AG04450 (cell line): ENCODE measurements at regions not wholly inside any gene's neighbourhood (a gene's known extent, or its start where the extent isn't known, plus 50 kb on each side); places are given as distances from the start of the nearest gene placed in this dataset.

Experiments
- CTCF ChIA-PET: fragments of 300-600, 350-600 bp; formaldehyde crosslinking; extraction: SDS; loops from one replicate; lab custom pipeline; 2022; ENCODE audit warnings: antibody characterized with exemption, inconsistent platforms; lab: Charles Lee
- POLR2A ChIA-PET: fragments of 350-600 bp; formaldehyde crosslinking; extraction: SDS; loops from one replicate; lab custom pipeline; 2021; ENCODE audit warnings: antibody characterized with exemption, inconsistent platforms; lab: Yijun Ruan, JAX
- DNase-seq: peaks from one replicate; pipeline ENCODE4 v3.0.0-alpha.2; 2011; ENCODE audit warnings: low read depth, low spot score
- H3K27ac ChIP-seq: one replicate; pipeline ENCODE4 v1.5.1; 2012; ENCODE audit warnings: low read depth, low read length, control low read depth
- H3K27me3 ChIP-seq: one replicate; pipeline ENCODE4 v1.6.0; 2012; ENCODE audit warnings: low read length; ENCODE audit not compliant: control insufficient read depth, insufficient read depth
- H3K4me3 ChIP-seq: 2 replicates; pipeline ENCODE4 v1.5.1; 2011; ENCODE audit warnings: mild to moderate bottlenecking, low read depth, low read length, control low read depth
- H3K9me3 ChIP-seq: 2 replicates; pipeline ENCODE4 v1.5.1; 2012; ENCODE audit warnings: low read length; ENCODE audit not compliant: control insufficient read depth, insufficient read depth
- CTCF ChIP-seq: IDR thresholded peaks from 2 replicates; pipeline ENCODE4 v1.5.1; 2011; ENCODE audit warnings: low read depth, low read length, control low read depth, inconsistent platforms

DNA sequence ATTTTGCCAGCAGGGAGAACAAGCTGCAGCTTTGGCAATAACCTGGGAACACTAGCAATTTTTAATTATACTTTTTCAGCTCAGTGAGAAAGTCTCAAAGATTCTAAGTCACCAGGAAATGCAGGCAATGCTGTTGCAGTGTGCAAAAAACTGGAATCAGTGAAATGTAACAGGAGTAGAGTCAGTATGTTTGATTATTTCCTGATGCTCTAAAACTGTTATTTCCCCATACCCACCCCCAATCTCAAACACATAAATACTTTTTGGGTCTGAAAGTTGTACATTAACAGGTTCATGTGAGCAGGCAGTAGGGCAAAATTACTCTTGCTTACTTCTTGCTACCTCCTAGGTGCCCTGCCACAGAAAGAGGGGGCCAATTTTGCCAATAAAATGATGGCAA lies 65.4 kb upstream of the BEND6 start:
- CTCF ChIA-PET = interaction anchor here (3.8 kb wide), 1 partner anchor 12 kb away, joined by 44 read pairs; no protein-coding TSS in a partner anchor
- Histone ChIP-seq H3K9me3 (no peaks in the 10 kb centered on the region), H3K27me3 (no peaks in the 10 kb centered on the region), H3K4me3 (no peak overlapping the region), H3K27ac (no peak overlapping the region)
- POLR2A ChIA-PET = interaction anchor here (1.6 kb wide), 1 partner anchor 123 kb away, joined by 5 read pairs; no protein-coding TSS in a partner anchor
- TF ChIP-seq CTCF = no peak
- DNase-seq = no peak

DNA sequence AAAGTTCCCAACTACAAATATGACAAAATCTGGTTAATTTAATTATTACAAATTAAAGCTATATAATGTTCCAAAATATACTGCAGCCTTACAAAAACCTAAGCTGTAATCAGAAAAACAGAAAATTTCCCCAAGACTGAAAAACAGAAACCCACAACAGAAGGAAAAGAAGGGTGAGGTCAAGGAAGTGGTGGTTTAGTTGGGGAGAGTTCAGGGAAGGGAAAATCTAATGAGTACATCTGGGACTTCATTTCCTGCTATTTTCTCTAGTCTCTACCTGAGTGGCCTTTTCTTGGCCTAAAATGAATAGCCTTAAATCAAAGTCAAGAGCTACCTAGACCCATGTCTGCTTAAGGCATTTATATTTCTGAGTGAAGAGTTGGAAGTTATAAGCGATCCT lies 66.2 kb upstream of the BEND6 start:
- no peaks in the 10 kb centered on the region for H3K27me3 ChIP-seq
- H3K4me3 ChIP-seq = no peak overlapping the region
- ChIA-PET CTCF (interaction anchor here (1.0 to 1.3 kb wide), 2 partner anchors 14 to 294 kb away, joined by 3 to 5 read pairs; no protein-coding TSS in a partner anchor), POLR2A (no interaction called here)
- no peak for DNase-seq
- no peak overlapping the region for H3K27ac ChIP-seq
- no peak for TF ChIP-seq CTCF
- no peaks in the 10 kb centered on the region for H3K9me3 ChIP-seq

GRCh38 chr6:56887086-56887485 lies 67.8 kb upstream of the BEND6 start:
- CTCF ChIA-PET = interaction anchor here (1.0 to 1.8 kb wide), 2 partner anchors 16 to 68 kb away, joined by 3 to 6 read pairs; partner anchors contain the start of gene BEND6
- POLR2A ChIA-PET = no interaction called here
- H3K27me3 ChIP-seq = no peaks in the 10 kb centered on the region
- H3K27ac ChIP-seq = no peak overlapping the region
- DNase-seq = no peak
- H3K9me3 ChIP-seq = no peaks in the 10 kb centered on the region
- TF ChIP-seq CTCF = no peak
- H3K4me3 ChIP-seq = no peak overlapping the region

DNA sequence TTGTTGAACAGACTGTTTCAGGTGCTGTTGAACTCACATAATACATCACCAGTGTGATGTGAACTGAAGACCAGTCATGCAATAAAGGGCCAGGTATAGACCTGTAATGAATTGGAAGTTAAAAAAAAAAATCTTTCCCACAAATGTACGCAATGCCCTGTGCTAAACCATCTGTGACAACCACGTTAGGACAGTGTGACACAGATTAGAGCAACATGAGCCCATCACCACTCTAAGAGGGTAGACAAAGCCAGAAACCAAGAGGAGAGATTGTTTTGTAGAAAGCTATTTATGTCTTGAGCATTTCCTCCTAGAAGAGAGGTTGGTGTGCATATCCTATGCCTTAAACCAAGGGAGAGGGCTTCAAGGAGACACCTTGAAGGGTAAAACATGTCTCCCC lies 77.0 kb upstream of the BEND6 start:
- H3K27me3 ChIP-seq = no peaks in the 10 kb centered on the region
- POLR2A ChIA-PET = no interaction called here
- no peak overlapping the region for H3K4me3 ChIP-seq
- no peak overlapping the region for H3K27ac ChIP-seq
- TF ChIP-seq CTCF = no peak
- H3K9me3 ChIP-seq = no peaks in the 10 kb centered on the region
- DNase-seq = no peak
- CTCF ChIA-PET = interaction anchor here (0.9 kb wide), 1 partner anchor 13 kb away, joined by 3 read pairs; no protein-coding TSS in a partner anchor

DNA sequence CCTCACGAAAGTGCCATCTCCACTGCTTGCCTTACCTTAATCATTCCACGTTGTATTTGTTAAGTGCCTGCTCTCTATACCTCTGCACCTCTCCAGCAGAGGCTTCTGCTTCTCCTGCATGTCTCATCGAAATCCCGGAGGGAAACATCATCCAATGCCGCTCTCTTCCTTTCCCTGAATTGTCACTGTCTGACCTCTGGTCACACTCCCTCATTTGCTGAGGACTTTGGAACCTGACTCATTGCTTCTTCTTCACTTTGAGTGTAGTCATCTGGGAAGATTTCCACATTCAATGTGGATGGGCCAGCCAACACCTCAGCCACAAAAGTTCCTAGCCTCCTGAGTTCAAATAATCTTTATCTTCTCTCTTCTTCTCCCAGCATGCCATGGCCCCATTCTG lies 78.9 kb upstream of the BEND6 start:
- DNase-seq = no peak
- TF ChIP-seq CTCF = no peak
- POLR2A ChIA-PET = interaction anchor here (0.6 kb wide), 1 partner anchor 183 kb away, joined by 5 read pairs; no protein-coding TSS in a partner anchor
- Histone ChIP-seq H3K27me3 (no peaks in the 10 kb centered on the region), H3K9me3 (no peaks in the 10 kb centered on the region), H3K4me3 (no peak overlapping the region), H3K27ac (no peak overlapping the region)
- CTCF ChIA-PET = interaction anchor here (1.7 kb wide), 1 partner anchor 79 kb away, joined by 5 read pairs; the partner anchor contains the start of gene BEND6
